RWPE1 (cell line): ENCODE measurements at regions not wholly inside any gene's neighbourhood (a gene's known extent, or its start where the extent isn't known, plus 50 kb on each side); places are given as distances from the start of the nearest gene placed in this dataset.
"Not testable (repeated sequence)": the region's sequence is repeated elsewhere in the genome, so short reads cannot be mapped to it uniquely, and the experiment has no call there.

ENCODE experiments used
- CTCF ChIA-PET: fragments of 350-600 bp; sonication (Branson Sonifier 250); formaldehyde crosslinking; extraction: SDS; loops from one replicate; lab custom pipeline; 2021; lab: Yijun Ruan, JAX
- POLR2A ChIA-PET: fragments of 400-600 bp; formaldehyde crosslinking; extraction: SDS; loops from one replicate; lab custom pipeline; 2020; ENCODE audit warnings: antibody characterized with exemption; ENCODE audit not compliant: low non-redundant PET; lab: Yijun Ruan, JAX
- DNase-seq: peaks from one replicate; pipeline ENCODE4 v3.0.0; 2012; ENCODE audit warnings: low spot score
- H3K27ac ChIP-seq: fragments of 450-650 bp; 2 replicates; pipeline ENCODE4 v1.5.1; 2017
- CTCF ChIP-seq: fragments of 450-650 bp; conservative IDR thresholded peaks from 2 replicates; pipeline ENCODE4 v1.5.1; 2017; ENCODE audit warnings: low read depth, mild to moderate bottlenecking

GRCh38 chr5:42309865-42310264 lies 113.4 kb upstream of the GHR start:
- no peak overlapping the region for H3K27ac ChIP-seq
- ChIA-PET POLR2A (no interaction called here), CTCF (interaction anchor here (0.7 kb wide), 1 partner anchor 37 kb away, joined by 4 read pairs; no protein-coding TSS in a partner anchor)
- no peak for TF ChIP-seq CTCF
- no peak for DNase-seq

- CTCF ChIA-PET, result interaction anchor here (0.6 kb wide), 2 partner anchors 85 to 299 kb away, joined by 3 to 6 read pairs; no protein-coding TSS in a partner anchor
- no peak overlapping the region for H3K27ac ChIP-seq
- DNase-seq, result no peak
- POLR2A ChIA-PET, result no interaction called here
- TF ChIP-seq CTCF, result no peak
Observed at GRCh38 chr5:42315214-42315613, 108.0 kb upstream of the GHR start.

GRCh38 chr5:42317575-42317974 lies 105.7 kb upstream of the GHR start:
- H3K27ac ChIP-seq, result no peak overlapping the region
- POLR2A ChIA-PET, result no interaction called here
- TF ChIP-seq CTCF, result no peak
- CTCF ChIA-PET, result no interaction called here
- no peak for DNase-seq

- POLR2A ChIA-PET, CTCF ChIA-PET, H3K27ac ChIP-seq, DNase-seq: not testable (repeated sequence)
Observed at GRCh38 chr5:42319546-42319945, 103.7 kb upstream of the GHR start.

GRCh38 chr5:42321785-42322184 lies 101.5 kb upstream of the GHR start:
- POLR2A ChIA-PET, result no interaction called here
- no peak overlapping the region for H3K27ac ChIP-seq
- CTCF ChIA-PET, result no interaction called here
- no peak for DNase-seq
- no peak for TF ChIP-seq CTCF

- CTCF ChIA-PET, result no interaction called here
- DNase-seq, result no peak
- H3K27ac ChIP-seq, result no peak overlapping the region
- POLR2A ChIA-PET, result no interaction called here
- no peak for TF ChIP-seq CTCF
Observed at GRCh38 chr5:42337143-42337542, 86.1 kb upstream of the GHR start.

- CTCF ChIA-PET, result no interaction called here
- POLR2A ChIA-PET, result no interaction called here
- DNase-seq, result no peak
- no peak for TF ChIP-seq CTCF
- H3K27ac ChIP-seq, result no peak overlapping the region
Observed at GRCh38 chr5:42337607-42338006, 85.6 kb upstream of the GHR start.
